ENCODE measurements at regions not wholly inside any gene's neighbourhood (a gene's known extent, or its start where the extent isn't known, plus 50 kb on each side); places are given as distances from the start of the nearest gene placed in this dataset.
A peak's percentile ranks its signal among the peaks of the same experiment; 100 is the strongest.
"Not testable (repeated sequence)": the region's sequence is repeated elsewhere in the genome, so short reads cannot be mapped to it uniquely, and the experiment has no call there.

DNA sequence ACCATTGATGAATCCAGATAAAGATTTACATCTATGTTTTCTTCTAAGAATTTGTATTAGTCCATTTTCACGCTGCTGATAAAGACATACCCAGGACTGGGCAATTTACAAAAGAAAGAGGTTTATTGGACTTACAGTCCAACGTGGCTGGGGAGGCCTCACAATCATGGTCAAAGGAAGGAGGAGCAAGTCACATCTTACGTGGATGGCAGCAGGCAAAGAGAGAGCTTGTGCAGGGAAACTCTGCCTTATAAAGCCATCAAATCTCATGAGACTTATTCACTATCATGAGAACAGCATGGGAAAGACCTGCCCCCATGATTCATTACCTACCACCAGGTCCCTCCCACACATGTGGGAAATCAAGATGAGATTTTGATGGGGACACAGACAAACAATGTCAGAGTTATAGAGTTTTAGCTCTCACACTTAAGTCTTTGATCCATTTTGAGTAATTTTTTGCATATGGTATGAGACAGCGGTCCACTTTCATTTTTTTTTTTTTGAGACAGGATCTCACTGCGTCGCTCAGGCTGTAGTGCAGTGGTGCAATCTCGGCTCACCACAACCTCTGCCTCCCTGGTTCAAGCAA, 53.5 kb upstream of the JADE2 start:
- not testable (repeated sequence) for DNase-seq

DNA sequence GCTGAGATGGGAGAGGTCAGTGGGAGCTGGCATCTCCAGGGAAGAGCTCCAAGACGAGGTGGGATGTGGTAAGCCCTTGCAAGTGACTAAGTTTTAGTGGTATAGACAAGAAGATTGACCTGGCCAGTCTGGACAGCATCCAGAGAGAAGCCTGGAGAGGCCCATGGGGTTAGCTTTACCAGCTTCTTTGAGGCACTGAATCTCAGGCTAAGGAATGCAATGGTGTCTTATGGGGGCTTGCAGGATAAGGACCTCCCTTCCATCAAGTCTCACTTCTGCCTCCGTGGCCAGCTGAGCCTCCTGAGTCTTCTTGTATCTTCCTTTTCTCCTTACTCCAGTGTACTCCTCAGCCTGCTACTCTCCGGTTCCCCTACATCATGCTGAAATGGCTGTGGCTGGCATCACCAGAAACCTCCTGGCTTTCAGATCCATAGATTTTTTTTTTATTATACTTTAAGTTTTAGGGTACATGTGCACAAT, 56.5 kb upstream of the JADE2 start:
- DNase-seq: no peak

DNA sequence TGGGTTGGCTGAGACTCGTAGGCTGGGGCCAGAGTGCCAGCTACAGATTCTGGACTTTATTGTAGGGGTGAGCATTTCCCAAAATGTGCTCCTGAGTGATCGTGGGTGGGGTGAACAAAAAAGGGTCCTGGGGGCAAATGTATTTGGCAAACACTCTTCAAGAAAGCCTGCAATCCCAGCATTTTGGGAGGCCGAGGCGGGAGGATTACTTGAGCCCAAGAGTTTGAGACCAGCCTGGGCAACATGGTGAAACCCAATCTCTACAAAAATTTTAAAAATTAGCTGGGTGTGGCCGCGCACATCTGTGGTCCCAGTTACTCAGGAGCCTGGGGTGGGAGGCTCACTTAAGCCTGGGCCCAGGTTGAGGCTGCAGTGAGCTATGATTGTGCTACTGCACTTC, 55.5 kb upstream of the CDKN2AIPNL start:
- DNase-seq: no peak

DNA sequence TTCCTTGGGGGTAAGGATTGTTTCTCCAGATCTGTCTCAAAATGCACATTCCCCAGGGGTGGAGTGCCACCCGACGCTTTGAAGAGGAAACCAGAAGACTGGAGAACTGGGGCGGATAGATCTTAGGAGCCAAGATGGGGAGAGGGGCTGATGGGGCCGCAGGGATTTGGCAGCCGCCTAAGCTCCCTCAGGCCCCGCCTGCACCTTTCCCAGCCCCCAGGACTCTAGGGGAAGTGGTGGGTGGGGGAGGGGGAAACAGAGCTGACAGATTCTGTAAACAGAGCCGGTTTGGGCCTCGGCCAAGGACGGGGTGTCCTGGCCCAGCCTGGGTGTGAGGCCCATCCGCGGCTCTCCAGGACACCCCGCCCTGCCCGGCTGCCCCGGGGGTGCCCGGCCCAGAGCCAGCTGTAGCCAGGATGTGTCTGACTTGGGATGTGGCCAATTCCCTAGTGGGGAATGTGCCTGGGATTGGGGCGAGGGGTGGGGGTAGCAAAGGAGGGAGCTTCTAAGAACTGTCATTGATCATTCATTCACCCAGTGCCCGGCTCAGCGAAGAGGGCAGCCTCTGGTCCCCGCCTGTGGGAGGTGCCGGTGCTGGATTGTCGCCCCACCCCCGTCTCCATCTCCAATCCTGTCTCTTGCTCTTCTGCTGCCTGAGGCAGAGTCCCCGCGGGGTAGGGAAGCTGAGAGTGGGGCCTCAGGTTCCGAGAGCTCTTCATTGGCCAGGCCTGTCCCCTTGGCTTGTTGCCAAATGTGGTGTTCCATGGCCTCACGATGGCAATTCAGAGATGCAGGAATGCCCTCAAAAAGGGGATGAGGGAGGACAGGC, 54.8 kb upstream of the CDKN2AIPNL start:
- peak; percentile 85 to 93 for DNase-seq

DNA sequence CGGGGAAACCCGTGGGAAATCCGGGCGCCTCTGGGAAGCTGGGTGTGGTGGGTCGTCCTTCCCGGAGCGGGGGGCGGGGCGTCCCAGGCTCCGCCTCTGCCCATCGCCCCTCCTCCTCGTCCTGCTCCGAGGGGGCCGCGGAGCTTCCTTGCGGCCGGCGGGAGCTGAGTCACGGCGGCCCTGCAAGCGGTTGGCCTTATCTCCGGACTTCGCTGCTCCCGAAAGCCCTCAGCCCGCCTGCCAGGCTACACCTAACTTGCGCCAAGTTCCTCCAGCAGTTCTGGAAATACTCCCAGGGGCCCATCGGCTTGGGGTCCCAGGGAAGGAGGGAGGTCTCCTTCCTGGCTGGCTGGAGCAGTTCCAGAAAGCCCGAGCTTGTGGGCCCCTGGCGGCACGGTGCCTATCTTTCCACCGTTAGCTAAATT, 54.1 kb upstream of the CDKN2AIPNL start:
- peak; percentile 61 to 85 for DNase-seq

DNA sequence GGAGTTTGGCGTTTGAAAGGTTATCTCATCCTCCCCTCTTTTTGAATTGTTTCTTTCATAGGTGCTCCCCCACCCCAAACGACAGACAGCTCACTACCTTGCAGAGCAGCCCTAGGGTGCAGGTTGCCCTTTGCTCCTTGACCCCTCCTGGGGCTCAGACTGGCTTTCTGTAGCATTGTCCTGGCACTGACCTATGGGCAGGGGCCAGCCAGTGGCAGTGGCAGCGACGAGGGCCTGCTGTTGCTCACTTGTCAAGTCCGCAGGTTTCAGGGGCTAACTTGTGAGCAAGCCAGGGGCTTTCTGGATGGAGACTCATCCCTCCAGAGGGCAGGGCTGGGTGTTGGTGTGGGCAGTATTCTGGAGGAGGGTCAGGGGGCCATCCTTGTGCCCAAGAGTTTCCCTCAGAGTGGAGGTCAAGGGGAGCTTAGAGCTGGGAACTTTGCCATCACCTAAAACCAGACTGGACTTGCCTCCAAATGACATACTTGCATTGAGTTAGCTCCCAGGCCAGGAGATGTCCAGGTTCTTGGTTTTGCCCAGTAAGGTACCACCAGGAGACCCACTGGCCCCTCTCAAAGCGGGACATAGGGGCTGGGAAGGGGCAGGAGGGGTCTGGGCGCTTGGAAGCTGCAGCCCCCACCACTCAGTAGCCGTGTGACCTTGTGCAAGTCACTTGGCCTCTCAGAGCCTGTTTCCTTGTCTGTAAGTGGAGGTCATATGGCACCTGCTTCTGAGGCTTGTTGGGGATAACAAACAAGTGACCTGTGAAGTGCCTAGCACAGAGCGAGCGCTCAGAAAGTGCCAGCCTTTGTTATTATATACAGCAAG, 53.5 kb upstream of the CDKN2AIPNL start:
- DNase-seq: no peak

DNA sequence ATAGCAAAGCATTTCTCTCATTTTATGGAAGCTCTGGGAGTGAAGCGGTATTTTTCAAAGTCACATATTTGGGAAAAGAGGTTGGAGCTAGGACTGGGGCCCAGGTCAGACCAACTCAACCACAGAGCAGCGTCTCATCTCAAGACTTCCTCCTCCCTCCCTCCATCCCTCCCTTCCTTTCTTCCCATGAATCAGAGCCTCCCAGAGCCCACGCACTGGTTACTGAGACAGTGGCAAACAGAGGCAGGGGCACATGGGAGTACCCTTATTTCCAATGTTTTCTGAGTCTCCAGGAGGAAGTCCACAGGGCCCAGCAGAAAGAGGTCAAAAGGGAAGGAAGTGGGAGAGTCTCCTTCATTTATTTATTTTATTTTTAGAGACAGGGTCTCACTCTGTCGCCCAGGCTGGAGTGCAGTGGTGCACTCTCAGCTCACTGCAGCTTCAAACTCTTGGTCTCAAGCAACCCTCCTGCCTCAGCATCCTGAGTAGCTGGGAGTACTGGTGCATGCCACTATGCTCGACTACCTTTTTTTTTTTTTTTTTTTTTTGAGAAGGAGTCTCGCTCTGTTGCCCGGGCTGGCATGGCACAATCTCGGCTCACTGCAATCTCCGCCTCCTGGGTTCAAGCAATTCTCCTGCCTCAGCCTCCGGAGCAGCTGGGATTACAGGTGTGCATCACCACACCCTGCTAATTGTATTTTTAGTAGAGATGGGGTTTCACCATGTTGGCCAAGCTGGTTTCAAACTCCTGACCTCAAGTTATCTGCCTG, 52.5 kb upstream of the CDKN2AIPNL start:
- no peak for DNase-seq

DNA sequence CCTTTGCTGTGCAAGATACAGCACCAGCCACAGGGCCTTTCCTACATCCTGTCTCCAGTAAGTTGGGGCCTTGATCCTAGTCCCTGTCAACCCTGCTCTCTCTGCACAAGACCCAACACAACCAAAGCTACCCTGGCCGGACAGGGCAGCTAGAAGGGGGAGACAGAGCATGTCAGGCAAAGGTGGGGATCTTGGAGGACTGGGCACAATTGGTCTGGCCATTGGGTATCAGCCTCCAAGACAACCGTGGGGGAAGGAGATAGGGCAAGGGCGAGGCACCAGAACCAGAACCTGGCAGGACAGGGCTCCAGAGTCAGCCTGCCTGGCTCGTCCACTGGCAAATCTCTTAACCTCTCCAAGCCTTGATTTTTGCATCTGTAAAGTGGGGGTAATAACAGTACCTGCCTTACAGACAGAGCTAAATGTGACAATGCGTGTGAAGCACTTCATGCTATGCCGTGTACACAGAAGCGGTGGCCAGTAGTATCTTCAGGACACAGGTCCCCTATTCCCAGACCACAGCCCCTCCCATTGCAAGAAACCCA, 51.6 kb upstream of the CDKN2AIPNL start:
- DNase-seq: no peak

DNA sequence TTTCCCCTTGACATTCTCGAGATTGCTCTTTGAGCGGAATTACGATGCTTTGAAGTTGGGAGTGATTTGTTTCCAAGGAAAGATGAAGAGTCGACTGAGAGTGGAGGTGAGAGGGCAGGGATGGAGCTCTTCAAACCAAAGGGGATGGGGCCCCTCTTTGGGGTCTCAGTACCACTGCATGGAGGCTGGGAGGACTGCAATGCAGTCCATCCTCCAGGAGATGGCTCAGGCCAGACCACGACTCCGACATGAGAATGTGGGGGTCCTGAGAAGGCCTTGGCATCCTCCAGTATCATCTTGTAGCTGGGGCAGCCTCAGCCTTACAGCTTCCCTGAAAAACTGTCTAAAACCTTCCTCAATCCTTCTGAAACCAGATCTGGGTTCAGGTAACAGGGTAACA, 51.1 kb upstream of the CDKN2AIPNL start:
- DNase-seq: no peak

DNA sequence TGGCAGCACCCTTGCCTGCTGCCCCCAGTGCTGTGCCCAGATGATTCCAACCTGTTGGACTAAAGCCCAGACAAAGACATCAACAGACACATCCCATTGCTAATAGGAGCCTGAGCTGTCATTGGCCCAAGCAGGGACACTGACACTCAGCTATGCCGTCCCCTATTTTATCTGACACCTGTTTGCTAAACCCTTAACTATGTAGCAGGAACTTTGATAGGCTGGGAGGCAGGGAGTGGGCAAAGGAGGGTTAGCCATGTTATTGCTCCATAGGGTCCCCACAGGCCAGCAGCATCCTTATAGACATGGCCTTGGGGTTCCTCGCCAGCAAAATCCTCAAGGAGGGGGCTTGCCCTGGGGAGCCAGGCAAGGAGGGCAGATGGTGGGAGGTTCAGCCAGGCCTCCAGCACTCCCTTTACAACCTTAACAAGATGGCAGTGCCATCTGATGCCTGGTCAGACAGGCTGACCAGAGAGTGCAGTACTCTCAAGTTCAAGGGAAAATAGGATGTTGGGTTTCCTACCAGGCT, 50.4 kb upstream of the CDKN2AIPNL start:
- no peak for DNase-seq

Data from SW 1271 (cell line).